ENCODE measurements at regions not wholly inside any gene's neighbourhood (a gene's known extent, or its start where the extent isn't known, plus 50 kb on each side); places are given as distances from the start of the nearest gene placed in this dataset.
A peak's percentile ranks its signal among the peaks of the same experiment; 100 is the strongest.

DNA sequence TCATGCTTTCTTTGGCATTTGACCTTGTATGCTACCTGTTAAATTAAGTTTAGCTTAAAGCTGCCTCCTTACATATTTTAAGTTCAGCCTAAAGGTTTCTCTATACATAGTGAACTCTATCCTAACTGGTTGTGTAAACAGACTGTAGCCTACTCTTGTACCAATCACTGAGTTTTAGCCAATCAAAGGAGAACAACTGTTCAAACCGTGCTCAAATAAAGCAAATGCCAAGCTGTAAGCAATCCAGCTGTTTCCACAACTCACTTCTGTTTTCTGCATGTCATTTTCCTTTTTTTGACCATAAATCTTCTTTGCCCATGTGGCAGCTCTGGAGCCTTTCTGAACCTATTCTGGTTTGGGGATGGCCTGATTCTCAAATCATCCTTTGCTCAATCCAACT, 1603.8 kb upstream of the ACVR2A start:
- no peak for DNase-seq

DNA sequence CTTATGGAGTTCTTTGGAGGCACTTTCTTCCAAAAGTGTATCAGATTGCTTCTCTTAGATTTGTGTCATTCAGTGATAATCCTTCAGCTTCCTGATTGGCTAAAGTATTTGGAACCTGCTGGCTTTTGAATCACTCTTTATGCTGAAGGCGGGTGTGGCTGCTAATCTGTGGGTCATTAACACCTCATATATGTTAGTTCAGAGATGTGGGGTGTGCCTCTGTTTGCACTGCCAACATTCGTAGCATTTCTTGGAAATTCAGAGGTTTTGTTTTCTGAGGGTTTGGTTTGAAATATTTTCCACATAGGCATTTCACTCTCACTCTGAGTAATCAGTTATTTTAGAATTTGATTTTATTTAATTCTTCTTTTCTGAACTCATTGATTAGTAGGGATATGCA, 1604.4 kb upstream of the ACVR2A start:
- DNase-seq, result no peak

DNA sequence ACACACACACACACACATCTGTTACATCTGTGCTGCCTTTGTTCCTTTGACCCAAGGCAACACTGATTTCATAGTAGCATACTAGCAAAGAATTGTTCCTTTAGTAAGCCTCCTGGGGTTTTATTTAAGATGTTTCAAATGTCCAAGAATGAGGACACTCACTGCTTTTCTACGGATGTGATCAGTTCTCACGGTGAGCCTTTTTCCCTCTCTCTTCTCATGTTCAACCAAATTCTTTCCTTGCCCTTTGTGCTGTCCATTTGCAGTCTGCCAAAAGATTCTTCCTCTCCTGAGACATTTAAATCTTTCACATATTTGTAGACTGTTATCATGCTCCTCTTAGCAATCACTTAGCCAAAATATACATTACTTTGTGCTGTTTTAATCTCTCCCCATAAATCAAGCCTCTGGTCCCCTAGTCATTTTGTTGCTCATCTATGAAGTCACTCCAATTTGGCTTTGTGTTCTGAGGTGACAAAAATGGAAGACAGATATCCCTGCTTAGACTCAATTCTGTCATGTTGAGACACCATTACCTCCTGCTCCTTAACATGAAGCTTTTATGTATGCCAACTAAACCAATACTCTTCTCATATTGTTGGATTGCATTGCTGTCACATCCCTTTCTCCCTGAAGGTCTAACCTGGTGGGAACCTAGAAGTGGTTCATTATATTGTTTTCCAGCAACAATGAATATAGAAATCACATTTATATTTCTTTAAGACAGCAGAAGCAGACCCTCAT, 1605.3 kb upstream of the ACVR2A start:
- DNase-seq, result no peak

DNA sequence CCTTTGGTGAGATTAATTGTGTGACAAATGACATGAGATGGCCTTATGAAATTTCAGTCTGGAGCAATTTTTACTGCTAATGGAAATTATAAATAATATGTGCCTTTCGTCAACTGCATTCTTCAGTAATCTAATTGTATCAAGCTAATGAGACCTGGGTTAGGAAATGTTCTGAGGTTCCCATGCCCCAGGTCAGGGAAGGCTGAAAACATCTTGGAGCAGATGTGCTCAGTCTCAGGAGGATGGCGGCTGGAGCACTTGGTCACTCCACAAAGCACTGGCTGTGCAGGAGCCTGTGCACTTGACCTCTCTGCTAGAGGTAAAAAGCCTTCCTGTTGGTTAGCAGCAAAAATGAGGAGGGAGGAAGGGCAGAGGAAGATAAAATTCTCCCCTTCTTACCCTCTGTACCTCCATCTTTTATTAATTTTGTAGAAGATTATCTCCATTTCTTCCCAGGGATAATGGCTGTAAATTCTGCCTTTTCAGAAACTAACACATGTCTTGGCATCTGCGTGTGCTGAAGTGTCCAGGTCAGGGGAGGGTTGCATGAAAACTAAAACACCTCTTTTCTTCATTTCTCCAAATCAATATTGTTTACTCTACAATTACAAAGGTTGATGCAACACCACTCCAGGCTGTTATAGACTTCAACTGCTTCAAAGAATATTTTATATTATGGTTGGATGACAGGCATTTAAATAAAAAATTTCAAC, 1606.4 kb upstream of the ACVR2A start:
- DNase-seq, result no peak

DNA sequence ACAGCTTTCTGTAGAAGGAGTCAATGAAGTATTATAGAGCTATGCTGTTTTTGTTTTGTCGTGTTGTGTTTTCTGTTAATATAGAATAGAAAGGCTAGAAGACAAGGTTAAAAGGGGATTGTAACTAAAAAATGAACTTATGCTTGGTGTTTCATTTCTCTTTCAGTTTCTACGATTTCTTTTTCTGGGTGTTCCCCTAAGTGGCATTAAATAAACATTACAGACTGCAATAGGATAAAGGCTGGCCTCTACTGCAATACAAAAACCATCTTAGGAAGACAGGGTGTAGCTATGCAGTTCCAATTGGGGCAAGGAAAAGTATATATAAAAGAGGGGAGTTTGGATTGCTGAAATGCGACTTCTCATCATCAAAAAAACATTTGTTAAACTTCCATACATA, 1609.7 kb upstream of the ACVR2A start:
- no peak for DNase-seq

DNA sequence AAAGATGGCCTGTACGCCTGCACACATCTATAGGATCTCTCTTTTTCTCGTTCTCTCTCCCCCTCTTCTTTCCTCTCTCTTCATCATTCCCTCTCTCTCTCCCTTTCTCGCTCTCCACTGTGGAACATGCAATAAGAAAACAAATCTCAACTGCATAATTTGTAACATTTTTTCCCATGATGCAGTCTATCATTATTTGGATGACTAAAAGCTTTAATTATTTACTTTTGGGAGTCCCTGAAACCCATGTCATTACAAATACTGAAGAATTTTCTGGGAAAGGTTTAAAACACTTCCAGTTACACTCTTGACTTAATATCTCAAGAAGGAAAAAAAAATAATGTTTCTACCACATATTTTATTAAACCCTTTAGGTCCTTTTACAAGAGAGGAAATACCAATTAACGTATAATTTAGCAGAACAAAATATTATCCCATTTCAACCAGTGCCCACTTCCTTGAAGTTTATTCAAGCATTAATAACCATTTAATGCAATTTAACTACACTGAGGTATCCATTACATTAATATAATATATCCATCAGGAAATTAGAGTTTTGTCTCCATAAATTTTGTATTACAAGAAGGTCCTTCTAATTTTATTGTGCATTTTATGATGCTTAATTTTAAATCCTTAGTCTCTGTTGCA, 1615.2 kb upstream of the ACVR2A start:
- no peak for DNase-seq

DNA sequence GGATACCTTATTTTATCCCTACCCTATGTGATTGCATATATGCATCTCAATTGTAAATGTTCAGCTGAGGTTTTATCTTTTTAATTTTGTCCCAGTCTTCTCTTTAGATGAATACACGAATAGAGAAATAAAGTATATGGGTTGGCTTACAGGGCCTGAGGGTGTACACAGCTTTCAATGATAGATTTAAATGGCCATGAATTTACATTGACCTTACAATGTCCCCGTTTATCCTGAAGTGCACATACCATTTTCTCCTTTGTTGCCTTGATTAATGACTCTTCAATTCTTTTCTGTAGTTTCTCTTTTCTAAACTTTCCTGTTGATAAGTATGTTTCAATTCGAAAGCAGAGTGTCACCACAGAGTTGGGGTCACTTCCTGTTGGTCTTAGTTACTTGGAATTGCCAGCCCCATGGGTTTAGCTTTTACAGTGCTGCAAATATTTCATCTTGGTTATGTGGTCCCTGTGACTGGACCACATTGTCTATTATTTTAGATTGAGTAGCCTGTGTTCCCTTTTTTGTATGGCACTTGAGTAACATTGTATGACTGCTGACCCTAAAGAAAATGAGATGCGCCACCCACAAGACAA, 1616.3 kb upstream of the ACVR2A start:
- DNase-seq, result no peak

DNA sequence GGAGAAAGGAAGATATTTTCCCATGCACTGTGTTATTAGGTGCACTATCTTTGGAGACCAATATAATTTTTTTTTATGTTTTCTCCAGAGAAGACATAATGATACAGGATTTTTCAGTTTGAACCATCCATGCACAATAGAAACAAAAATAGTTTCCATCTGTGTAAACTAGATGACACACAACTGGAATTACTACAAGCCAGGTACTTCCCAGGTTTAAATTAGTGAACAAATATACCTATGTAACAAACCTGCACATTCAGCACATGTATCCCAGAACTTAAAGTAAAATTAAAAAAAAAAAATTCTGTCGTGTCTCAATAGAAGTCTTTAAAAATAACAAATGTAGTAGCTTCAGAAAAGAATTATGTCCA, 1616.8 kb upstream of the ACVR2A start:
- no peak for DNase-seq

DNA sequence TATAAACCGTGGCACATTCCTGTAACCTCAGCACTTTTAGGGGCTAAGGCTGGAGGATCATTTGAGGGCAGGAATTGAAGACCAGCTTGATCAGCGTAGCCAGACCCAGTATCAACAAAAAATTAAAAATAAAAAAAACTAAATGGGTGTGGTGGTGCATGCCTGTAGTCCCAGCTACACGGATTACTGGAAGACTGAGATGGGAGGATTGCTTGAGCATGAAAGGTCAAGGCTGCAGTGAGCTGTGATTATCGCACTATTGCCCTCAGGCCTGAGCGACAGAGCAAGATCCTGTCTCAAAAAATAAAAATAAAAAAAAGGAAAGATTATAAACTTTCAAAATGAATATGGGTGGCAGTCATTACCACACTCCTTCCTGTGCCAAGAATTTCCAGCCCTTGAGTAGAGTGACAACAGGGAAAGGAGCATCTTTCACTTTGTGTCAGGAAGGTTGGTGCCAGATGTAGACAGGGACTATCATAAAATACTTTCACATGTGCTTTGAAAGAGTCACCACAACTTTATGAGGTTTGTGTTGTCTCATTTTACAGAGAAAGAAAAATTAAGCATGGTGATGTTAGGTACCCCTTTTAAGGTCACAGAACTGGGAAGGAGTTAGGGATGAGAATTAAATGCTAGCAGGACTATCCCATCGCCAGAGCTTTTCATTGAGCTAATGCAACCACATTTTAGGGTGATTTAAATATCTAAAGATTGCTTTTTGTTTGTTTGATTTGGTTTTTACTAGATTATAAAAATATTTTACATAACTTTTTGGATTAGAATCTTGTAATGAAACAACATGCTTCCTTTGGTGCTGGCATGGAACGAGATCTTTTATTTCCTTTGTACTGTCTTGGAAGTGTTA, 1617.4 kb upstream of the ACVR2A start:
- DNase-seq, result no peak

DNA sequence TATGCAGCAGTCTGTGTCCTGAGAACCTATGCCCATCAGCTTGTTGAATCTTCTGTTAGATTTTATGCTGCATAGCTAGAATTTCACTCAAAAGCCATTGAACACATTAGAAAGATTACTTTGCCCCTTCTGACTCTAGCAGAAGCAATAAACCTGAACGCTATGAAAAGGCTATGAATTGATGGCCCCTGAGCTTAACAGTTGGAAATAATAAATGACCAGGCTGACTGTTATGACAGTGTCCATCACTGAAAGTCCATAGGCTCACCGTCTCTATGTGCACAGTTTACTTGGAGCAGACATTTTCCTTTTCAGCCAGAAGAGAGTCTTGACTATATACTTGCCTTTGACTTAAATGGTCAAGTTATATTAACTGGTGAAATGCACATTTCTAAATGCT, 1618.8 kb upstream of the ACVR2A start:
- no peak for DNase-seq

DNA sequence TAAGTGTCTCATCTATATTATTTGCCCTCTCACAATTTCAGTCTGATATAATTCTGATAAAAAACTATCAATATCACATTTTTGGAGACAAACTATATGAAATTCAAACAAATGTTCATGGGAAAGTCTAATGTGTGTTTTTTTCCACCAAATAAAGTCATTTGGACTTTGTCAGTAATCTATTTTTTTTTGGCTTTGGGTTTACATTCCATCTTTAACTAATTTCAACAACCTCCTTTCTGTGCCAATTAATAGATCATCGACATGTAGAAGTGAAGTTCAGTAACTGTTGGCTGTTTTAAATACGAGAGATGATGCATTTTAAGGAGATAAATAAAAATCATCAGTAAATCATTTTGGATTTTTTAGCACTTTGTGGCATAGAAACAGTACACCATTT, 1623.0 kb upstream of the ACVR2A start:
- DNase-seq, result no peak

DNA sequence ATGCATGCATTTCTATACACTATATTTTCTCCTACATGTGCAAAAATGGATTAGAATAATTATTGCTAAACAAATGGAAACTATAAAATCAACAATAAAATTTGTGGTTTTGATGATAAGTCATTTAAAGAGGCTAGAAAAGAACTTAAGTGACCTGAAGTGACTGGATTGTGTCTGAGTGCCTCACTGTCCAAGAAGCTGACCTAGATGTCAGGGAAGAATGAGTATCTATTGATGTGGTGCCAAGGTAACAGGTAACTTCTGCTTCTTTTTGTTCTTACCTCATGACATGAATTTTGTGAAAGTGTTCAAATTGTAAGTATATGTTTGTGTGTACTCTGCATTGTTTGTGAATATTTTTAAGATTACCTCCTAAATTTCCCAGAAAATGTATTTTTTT, 1623.9 kb upstream of the ACVR2A start:
- DNase-seq, result no peak

DNA sequence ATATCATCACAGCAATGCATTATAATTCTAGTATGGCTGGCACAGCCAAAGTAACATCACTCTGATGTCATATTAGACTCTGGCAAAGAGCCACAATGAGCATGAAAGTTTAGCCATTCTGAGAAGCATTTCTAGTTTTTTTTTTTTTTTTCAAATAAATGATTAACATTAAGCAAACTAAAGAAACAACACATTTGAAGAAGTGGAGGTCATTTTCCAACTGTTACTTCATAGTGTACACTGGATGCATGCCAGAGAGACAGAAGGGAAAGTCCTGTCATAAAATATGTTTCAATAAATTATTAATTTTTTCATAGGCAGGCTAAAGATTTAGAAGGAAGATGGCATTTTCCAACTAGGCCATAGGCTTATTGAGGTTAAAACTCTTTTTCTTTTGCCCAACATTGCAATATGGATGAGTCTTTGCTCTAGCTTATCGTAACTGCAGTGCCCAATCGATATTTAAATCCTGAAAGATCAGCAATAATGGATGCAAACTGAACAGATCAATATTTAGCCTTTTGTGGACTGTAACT, 1630.4 kb upstream of the ACVR2A start:
- no peak for DNase-seq

DNA sequence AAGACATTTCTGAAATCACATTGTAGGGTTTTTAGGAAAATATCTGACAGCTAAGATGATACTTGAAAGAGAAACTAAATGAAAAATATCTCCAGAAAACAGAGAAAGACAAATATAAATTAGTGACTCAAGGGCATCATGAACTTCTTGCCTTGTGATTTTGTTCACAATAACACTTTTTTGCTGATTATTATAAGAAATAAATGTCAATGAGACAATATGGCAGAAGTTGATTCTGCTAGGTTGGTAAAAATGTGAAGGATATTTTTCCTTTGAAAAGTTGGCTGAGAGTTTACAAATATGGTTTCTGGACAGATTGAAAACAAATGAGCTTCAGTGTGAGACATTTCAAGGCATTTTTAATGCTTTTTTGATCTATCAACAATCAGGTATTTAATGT, 1631.2 kb upstream of the ACVR2A start:
- DNase-seq, result no peak

DNA sequence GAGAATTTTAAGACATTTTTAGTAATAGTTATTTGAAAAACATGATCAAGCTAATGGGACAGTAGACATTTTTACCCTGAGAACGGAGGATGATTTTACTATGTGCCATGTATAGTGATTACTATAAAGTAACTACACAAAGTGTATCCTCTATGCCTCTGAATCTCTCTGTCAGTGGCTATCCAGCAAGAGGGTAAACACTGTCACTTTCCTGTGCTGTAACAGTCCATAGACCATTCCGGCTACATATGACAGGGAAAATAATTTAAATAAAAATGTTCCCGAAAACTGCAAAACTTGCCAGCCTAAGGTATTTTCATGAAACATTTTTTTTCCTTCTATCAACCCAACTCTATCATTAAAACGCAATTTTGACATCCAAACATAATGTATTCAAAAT, 1632.2 kb upstream of the ACVR2A start:
- DNase-seq, result no peak

DNA sequence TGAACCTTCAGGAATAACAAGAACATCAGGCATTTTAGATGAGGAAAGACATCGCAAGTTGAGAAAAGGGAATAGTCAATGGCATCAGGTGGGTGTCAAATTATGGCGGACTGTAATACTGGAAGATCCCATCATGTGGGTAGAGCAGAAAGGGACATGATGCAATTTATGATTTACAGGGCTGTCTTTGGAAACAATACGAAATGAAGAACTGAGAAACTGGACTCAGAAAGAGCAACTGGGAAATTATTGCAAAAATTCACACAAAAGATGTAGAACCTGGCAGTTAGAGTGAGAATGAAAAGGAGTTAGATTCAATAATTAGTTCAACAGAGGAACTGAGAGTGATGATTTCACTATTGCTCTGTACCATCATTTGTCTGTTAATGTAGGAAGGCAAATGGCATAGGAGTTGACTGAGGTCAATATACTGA, 1635.0 kb upstream of the ACVR2A start:
- DNase-seq, result peak in 1 of 3 donors; percentile 0

DNA sequence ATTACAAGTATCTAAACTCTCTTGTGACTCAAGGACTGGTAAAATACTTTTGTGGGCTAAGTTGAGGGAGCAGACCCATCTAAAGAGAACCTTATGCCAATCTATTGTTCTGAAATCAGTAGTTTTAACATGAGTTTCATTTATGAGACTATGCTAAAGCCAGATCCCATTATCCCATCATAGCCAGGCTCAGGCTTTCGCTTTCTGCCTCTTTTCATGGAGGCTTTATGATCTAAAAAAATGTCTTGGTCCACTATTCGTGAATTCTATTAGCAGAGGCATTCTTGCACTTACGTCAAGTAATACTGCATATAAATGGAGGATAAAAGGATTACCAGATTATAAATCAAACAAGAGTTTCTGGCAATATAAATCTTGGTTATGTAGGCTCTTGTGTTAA, 1636.9 kb upstream of the ACVR2A start:
- no peak for DNase-seq

DNA sequence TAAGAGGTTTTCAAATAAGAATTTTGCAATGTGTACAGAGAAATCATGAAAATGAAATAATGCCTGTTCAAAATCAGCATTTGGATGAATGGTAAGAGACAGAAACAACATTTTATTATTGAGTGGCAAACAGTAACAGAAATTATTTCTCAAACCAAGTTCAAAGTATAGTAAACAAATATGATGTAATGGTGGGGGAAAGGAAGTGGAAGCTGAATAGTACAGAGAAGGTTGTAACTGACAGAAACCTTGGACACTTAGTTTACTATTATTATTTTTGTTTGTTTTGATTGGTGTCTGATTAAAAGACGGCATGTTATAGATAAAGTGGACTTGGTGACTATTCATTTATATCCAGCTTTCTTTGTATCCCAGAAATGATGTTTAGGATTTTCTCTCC, 1637.4 kb upstream of the ACVR2A start:
- DNase-seq, result no peak

DNA sequence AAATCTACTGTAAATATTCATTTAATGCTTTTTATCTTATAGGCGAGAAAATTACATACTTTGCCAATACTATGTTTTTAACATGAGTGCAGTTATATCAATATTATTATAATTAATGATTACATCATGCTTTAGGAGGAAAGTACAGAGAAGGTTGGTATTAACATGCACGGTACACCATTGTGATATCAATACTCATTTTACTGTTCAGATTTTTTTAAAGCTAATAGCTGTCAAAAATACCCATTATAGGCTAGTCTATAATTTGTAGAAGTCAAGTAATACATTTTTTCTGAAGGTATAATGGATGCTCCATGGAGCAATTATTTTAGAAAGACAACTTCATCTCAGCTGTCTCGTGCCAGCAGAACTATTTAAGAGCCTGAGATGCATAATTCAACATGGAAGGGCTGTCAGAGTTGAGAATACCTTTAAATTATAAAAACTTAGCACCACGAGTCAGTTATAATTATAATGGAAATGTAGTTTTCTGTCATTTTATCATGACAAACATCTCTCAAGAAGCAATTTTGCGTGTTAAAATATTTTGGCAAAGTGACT, 1641.7 kb upstream of the ACVR2A start:
- no peak for DNase-seq

DNA sequence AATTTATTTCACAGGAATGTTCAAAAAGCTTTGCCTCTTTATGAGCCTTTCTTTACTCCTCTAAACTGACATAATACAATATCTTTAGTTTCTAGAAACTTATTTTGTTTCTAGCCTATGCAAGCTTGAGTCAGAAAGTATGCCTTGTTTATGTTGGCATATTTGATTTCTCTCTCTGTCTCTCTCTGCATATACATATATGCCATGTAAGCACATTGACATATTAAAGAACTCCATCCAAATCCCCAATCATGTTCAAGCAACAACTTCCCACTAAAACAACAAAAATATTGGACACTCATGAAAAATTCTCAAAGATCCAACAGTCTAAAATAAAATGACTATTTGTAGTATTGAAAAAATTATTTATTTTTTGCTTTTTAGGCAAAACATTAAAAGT, 1651.2 kb upstream of the ACVR2A start:
- no peak for DNase-seq

DNA sequence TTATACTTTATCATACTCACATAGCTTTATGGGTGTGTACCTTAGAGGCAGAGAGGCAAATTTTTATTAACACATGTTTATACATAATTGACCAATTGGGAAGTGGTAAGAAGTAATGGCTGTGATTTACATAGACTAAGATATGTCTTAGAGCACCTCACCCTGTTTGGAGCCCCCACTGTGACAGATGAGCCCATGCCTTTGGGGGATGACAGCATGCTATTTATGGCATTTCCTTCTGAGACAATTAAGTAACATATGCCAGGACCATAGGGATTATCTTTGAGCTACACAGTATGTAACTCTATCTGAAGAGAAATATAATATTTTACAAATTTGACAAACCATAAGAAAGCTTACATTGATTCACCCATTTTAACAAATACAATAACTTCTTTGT, 1655.3 kb upstream of the ACVR2A start:
- DNase-seq, result no peak

DNA sequence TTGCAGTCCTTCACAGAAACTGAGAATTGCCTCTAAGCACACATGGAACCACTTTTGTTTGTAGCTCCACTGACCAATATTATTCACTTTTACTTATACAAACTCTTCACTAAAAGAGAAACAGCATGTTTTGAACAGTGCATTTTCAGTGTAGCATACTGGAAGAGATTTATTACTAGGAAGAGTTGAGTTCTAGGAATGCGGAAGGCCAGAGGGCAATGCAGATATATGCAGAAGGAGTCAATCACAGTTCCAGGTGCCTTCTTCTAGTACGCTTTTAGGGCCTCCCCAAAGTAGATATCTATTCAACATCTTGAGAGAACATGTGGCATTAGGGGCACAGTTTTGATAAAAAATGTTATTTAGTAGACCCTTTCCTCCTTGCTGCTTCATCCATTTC, 1654.0 kb upstream of the ZEB2 start:
- no peak for DNase-seq

Measured in suppressor macrophage treated with lipopolysaccharide for 1 hour (primary cell).